ENCODE measurements at regions not wholly inside any gene's neighbourhood (a gene's known extent, or its start where the extent isn't known, plus 50 kb on each side); places are given as distances from the start of the nearest gene placed in this dataset.

- TF ChIP-seq, protein P1, sequence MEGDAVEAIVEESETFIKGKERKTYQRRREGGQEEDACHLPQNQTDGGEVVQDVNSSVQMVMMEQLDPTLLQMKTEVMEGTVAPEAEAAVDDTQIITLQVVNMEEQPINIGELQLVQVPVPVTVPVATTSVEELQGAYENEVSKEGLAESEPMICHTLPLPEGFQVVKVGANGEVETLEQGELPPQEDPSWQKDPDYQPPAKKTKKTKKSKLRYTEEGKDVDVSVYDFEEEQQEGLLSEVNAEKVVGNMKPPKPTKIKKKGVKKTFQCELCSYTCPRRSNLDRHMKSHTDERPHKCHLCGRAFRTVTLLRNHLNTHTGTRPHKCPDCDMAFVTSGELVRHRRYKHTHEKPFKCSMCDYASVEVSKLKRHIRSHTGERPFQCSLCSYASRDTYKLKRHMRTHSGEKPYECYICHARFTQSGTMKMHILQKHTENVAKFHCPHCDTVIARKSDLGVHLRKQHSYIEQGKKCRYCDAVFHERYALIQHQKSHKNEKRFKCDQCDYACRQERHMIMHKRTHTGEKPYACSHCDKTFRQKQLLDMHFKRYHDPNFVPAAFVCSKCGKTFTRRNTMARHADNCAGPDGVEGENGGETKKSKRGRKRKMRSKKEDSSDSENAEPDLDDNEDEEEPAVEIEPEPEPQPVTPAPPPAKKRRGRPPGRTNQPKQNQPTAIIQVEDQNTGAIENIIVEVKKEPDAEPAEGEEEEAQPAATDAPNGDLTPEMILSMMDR (IDR thresholded peaks at IDR 0.05) = no peak
- no peak for TF ChIP-seq EP300 (IDR thresholded peaks at IDR 0.05)
- TF ChIP-seq POLR2A (IDR thresholded peaks at IDR 0.05) = no peak
- no peak for TF ChIP-seq POLR2AphosphoS5 (IDR thresholded peaks at IDR 0.05)
Measured at GRCh38 chr9:87441251-87441650, 56.4 kb upstream of the DAPK1 start.

Measured in suprapubic skin (tissue), 4 donors.